T-helper 2 cell treated with Interferon-gamma antibody and Interleukin-4, amounts not matched to agents 5 μg/mL and 100 μg/mL, for 36 hours (primary cell): ENCODE measurements at regions not wholly inside any gene's neighbourhood (a gene's known extent, or its start where the extent isn't known, plus 50 kb on each side); places are given as distances from the start of the nearest gene placed in this dataset.

Source experiments
- DNase-seq: peaks from one replicate; pipeline ENCODE4 v3.0.0; 2021; ENCODE audit warnings: low spot score
- H3K27ac Mint-ChIP-seq: one replicate; pipeline ENCODE4 v1.8.0; 2021; ENCODE audit warnings: mild to moderate bottlenecking, mixed read lengths
- H3K27me3 Mint-ChIP-seq: one replicate; pipeline ENCODE4 v1.8.0; 2021; ENCODE audit warnings: low read depth, mixed read lengths
- H3K36me3 Mint-ChIP-seq: one replicate; pipeline ENCODE4 v1.8.0; 2021; ENCODE audit warnings: low read depth, mixed read lengths
- H3K4me1 Mint-ChIP-seq: one replicate; pipeline ENCODE4 v1.8.0; 2021; ENCODE audit warnings: low read depth, mixed read lengths
- H3K4me3 Mint-ChIP-seq: one replicate; pipeline ENCODE4 v1.8.0; 2022; ENCODE audit warnings: mild to moderate bottlenecking, moderate library complexity, mixed read lengths
- H3K9me3 Mint-ChIP-seq: one replicate; pipeline ENCODE4 v1.8.0; 2021; ENCODE audit warnings: mixed read lengths

GRCh38 chr11:70727899-70728620 lies 329.7 kb downstream of the CTTN start:
- H3K9me3 Mint-ChIP-seq, result no peaks in the 10 kb centered on the region
- no peak overlapping the region for H3K4me3 Mint-ChIP-seq
- H3K27me3 Mint-ChIP-seq, result no peaks in the 10 kb centered on the region
- H3K36me3 Mint-ChIP-seq, result no peaks in the 10 kb centered on the region
- DNase-seq, result no peak
- no peaks in the 10 kb centered on the region for H3K4me1 Mint-ChIP-seq
- no peak overlapping the region for H3K27ac Mint-ChIP-seq

- Mint-ChIP-seq H3K4me1 (no peaks in the 10 kb centered on the region), H3K27ac (no peak overlapping the region), H3K4me3 (no peak overlapping the region), H3K27me3 (no peaks in the 10 kb centered on the region), H3K36me3 (no peaks in the 10 kb centered on the region), H3K9me3 (no peaks in the 10 kb centered on the region)
- DNase-seq, result no peak
Measured at GRCh38 chr11:70729949-70730348, 331.6 kb downstream of the CTTN start.

- Mint-ChIP-seq H3K36me3 (no peaks in the 10 kb centered on the region), H3K4me1 (no peaks in the 10 kb centered on the region), H3K27me3 (no peaks in the 10 kb centered on the region), H3K4me3 (no peak overlapping the region), H3K9me3 (no peaks in the 10 kb centered on the region), H3K27ac (no peak overlapping the region)
- no peak for DNase-seq
Measured at GRCh38 chr11:70730411-70730810, 332.1 kb downstream of the CTTN start.

GRCh38 chr11:70731271-70732022 lies 333.1 kb downstream of the CTTN start:
- Mint-ChIP-seq H3K4me3 (no peak overlapping the region), H3K27ac (no peak overlapping the region), H3K9me3 (no peaks in the 10 kb centered on the region), H3K4me1 (no peaks in the 10 kb centered on the region), H3K36me3 (no peaks in the 10 kb centered on the region), H3K27me3 (no peaks in the 10 kb centered on the region)
- no peak for DNase-seq

- Mint-ChIP-seq H3K27me3 (no peaks in the 10 kb centered on the region), H3K27ac (no peak overlapping the region), H3K36me3 (no peaks in the 10 kb centered on the region), H3K4me3 (no peak overlapping the region), H3K4me1 (no peaks in the 10 kb centered on the region), H3K9me3 (no peaks in the 10 kb centered on the region)
- DNase-seq, result no peak
Measured at GRCh38 chr11:70732023-70732880, 333.9 kb downstream of the CTTN start.

- Mint-ChIP-seq H3K27ac (no peak overlapping the region), H3K4me3 (no peak overlapping the region), H3K36me3 (no peaks in the 10 kb centered on the region), H3K9me3 (no peaks in the 10 kb centered on the region), H3K27me3 (no peaks in the 10 kb centered on the region), H3K4me1 (no peaks in the 10 kb centered on the region)
- no peak for DNase-seq
Measured at GRCh38 chr11:70732881-70733196, 334.5 kb downstream of the CTTN start.

- no peak for DNase-seq
- no peaks in the 10 kb centered on the region for H3K9me3 Mint-ChIP-seq
Measured at GRCh38 chr11:70733327-70734325, 335.3 kb downstream of the CTTN start.

GRCh38 chr11:70734379-70734778 lies 336.1 kb downstream of the CTTN start:
- no peaks in the 10 kb centered on the region for H3K27me3 Mint-ChIP-seq
- no peaks in the 10 kb centered on the region for H3K36me3 Mint-ChIP-seq
- H3K4me1 Mint-ChIP-seq, result no peaks in the 10 kb centered on the region
- H3K9me3 Mint-ChIP-seq, result no peaks in the 10 kb centered on the region
- no peak overlapping the region for H3K27ac Mint-ChIP-seq
- DNase-seq, result no peak
- no peak overlapping the region for H3K4me3 Mint-ChIP-seq

More at GRCh38 chr11:70733327-70734325, 335.3 kb downstream of the CTTN start:
- Mint-ChIP-seq H3K4me1 (no peaks in the 10 kb centered on the region), H3K27ac (no peak overlapping the region), H3K27me3 (no peaks in the 10 kb centered on the region), H3K36me3 (no peaks in the 10 kb centered on the region), H3K4me3 (no peak overlapping the region)

GRCh38 chr11:70734911-70735310 lies 336.6 kb downstream of the CTTN start:
- no peaks in the 10 kb centered on the region for H3K9me3 Mint-ChIP-seq
- H3K4me1 Mint-ChIP-seq, result no peaks in the 10 kb centered on the region

GRCh38 chr11:70735976-70736375 lies 337.6 kb downstream of the CTTN start:
- H3K27me3 Mint-ChIP-seq, result no peaks in the 10 kb centered on the region
- no peaks in the 10 kb centered on the region for H3K4me1 Mint-ChIP-seq
- H3K36me3 Mint-ChIP-seq, result no peaks in the 10 kb centered on the region
- no peaks in the 10 kb centered on the region for H3K9me3 Mint-ChIP-seq
- no peak overlapping the region for H3K4me3 Mint-ChIP-seq
- DNase-seq, result no peak
- H3K27ac Mint-ChIP-seq, result no peak overlapping the region

More at GRCh38 chr11:70734911-70735310, 336.6 kb downstream of the CTTN start:
- no peak for DNase-seq
- no peaks in the 10 kb centered on the region for H3K27me3 Mint-ChIP-seq
- H3K4me3 Mint-ChIP-seq, result no peak overlapping the region
- no peaks in the 10 kb centered on the region for H3K36me3 Mint-ChIP-seq
- H3K27ac Mint-ChIP-seq, result no peak overlapping the region

- Mint-ChIP-seq H3K27ac (no peak overlapping the region), H3K9me3 (no peaks in the 10 kb centered on the region), H3K4me3 (no peak overlapping the region), H3K36me3 (no peaks in the 10 kb centered on the region), H3K27me3 (no peaks in the 10 kb centered on the region), H3K4me1 (no peaks in the 10 kb centered on the region)
- no peak for DNase-seq
Measured at GRCh38 chr11:70736461-70736860, 338.1 kb downstream of the CTTN start.

- no peak for DNase-seq
- no peaks in the 10 kb centered on the region for H3K36me3 Mint-ChIP-seq
- H3K4me3 Mint-ChIP-seq, result no peak overlapping the region
- H3K4me1 Mint-ChIP-seq, result no peaks in the 10 kb centered on the region
- H3K9me3 Mint-ChIP-seq, result no peaks in the 10 kb centered on the region
- peaks cover 3% of the 10 kb centered on the region for H3K27me3 Mint-ChIP-seq
- H3K27ac Mint-ChIP-seq, result no peak overlapping the region
Measured at GRCh38 chr11:70736937-70737640, 338.8 kb downstream of the CTTN start.
